ENCODE measurements at regions not wholly inside any gene's neighbourhood (a gene's known extent, or its start where the extent isn't known, plus 50 kb on each side); places are given as distances from the start of the nearest gene placed in this dataset.

DNA sequence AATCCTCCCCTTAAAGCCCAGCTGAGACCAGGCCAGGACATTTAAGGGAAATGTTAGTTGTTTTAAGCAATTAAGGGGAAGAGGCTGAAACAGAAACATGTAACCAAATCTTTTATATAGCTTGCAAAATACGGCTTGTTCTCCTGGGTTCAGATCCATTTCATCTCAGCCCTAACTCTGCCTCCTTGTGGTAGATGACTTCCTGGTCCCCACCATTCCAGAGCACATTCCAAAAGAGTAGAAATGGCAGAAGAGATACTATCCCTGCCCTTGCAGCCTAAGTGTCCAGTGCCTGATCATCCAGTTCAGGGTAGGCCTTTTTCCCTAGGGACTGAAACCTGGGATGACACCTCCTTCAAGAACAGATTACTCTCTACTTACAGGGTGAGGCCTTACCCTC, 266.2 kb upstream of the VEPH1 start:
- TF ChIP-seq, protein P1, sequence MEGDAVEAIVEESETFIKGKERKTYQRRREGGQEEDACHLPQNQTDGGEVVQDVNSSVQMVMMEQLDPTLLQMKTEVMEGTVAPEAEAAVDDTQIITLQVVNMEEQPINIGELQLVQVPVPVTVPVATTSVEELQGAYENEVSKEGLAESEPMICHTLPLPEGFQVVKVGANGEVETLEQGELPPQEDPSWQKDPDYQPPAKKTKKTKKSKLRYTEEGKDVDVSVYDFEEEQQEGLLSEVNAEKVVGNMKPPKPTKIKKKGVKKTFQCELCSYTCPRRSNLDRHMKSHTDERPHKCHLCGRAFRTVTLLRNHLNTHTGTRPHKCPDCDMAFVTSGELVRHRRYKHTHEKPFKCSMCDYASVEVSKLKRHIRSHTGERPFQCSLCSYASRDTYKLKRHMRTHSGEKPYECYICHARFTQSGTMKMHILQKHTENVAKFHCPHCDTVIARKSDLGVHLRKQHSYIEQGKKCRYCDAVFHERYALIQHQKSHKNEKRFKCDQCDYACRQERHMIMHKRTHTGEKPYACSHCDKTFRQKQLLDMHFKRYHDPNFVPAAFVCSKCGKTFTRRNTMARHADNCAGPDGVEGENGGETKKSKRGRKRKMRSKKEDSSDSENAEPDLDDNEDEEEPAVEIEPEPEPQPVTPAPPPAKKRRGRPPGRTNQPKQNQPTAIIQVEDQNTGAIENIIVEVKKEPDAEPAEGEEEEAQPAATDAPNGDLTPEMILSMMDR (conservative IDR thresholded peaks at IDR 0.05; ENCODE audit: low read length), result no peak
- no peak for DNase-seq (ENCODE audit: low read depth)
- no peak overlapping the region for H3K4me3 ChIP-seq (ENCODE audit: low read length)

DNA sequence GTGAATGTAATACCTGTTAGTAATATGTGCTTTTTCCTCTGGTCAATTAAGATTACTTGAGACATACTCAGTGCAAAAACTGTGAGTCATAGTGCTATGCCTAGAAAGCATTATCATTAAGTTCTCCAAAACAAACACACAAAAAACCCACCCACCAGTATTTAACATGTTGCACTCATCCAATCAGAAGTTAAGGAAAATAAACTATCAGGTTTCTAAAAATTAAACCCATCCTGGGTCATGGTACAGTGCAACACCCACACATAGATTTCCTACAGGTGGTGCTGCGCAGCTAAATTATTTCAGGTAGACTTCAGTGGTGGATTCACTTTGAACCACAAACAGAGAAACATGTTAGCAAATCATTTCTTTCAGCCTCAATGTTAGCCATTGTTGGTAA, 264.4 kb upstream of the VEPH1 start:
- TF ChIP-seq, protein P1 (conservative IDR thresholded peaks at IDR 0.05; ENCODE audit: low read length), result no peak

DNA sequence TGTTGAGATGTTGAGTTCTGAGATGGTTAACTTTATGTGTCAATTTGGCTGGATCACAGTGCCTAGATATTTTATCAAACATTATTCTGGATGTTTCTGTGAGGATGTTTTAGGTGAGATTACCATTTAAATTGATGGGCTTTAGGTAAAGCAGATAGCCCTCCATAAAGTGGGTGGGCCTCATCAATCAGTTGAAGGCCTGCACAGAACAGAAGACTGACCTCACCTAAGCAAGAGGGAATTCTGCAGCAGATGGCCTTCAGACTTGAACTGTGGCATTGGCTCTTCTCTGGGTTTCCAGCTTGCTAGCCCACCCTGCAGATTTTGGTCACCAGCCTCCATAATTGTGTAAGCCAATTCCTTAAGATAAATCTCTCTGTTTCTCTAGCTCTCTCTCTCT, 260.4 kb upstream of the VEPH1 start:
- TF ChIP-seq, protein P1 (conservative IDR thresholded peaks at IDR 0.05; ENCODE audit: low read length), result no peak
- no peak overlapping the region for H3K4me3 ChIP-seq (ENCODE audit: low read length)
- no peak for DNase-seq (ENCODE audit: low read depth)

More for the DNA sequence above, 264.4 kb upstream of the VEPH1 start:
- DNase-seq (ENCODE audit: low read depth), result no peak
- H3K4me3 ChIP-seq (ENCODE audit: low read length), result no peak overlapping the region

DNA sequence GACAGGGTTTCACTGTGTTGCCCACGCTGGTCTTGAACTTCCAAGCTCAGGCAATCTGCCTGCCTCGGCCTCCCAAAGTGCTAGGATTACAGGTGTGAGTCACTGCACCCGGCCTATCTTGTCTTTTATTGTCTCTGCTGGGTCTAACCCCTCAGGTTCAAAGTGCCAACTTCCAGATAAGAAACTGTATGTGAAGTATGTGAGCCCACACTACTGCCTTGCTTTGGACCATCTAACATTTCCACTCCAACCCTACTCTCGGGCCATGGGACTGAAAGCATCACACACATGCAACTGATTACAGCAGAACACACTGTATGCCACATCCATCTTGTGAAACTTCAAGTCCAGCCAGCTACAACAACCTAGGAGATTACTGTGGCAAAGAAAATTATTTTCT, 256.1 kb upstream of the VEPH1 start:
- TF ChIP-seq, protein P1 (conservative IDR thresholded peaks at IDR 0.05; ENCODE audit: low read length), result no peak
- DNase-seq (ENCODE audit: low read depth), result peak; percentile 17
- no peak overlapping the region for H3K4me3 ChIP-seq (ENCODE audit: low read length)

DNA sequence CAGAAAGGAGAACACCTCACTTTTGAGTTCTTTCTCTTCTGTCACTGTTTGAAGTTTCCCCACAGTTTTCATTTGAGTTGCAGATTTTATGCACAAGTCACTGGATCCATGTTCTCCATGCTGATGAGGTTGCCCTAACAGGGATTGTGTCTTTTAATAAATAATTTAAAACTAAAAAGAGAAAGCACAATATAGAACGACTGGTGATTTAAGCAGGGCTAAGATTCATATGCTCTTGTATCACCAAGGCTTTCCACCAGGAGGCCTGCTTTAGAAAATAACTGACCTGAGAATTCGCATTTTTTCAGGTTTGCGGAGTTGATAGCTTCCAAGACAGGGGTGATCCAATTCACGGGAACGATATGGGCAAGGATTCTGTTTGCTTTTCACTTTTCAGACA, 252.0 kb upstream of the VEPH1 start:
- TF ChIP-seq, protein P1 (conservative IDR thresholded peaks at IDR 0.05; ENCODE audit: low read length), result peak; percentile 29
- no peak for DNase-seq (ENCODE audit: low read depth)
- H3K4me3 ChIP-seq (ENCODE audit: low read length), result no peak overlapping the region

DNA sequence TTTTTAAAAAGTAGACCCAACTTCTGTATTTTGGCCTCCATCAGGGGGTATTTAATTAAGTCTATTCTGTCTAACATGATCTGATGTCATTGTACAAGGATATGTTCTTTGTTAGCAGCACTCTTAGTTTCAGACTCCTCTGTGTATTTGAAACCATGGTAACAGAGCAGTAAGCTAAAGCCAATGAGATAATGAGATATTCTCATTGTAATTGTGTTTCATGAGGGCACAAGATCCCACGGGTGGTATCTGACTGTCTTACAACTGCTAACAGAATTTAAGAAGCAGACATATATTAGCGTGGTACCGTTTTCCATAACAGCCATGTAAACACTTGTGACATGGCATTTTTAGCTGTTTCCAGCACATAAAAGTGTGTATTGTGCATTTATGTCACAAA, 251.2 kb upstream of the VEPH1 start:
- H3K4me3 ChIP-seq (ENCODE audit: low read length), result no peak overlapping the region
- TF ChIP-seq, protein P1 (conservative IDR thresholded peaks at IDR 0.05; ENCODE audit: low read length), result no peak
- DNase-seq (ENCODE audit: low read depth), result peak; percentile 42

DNA sequence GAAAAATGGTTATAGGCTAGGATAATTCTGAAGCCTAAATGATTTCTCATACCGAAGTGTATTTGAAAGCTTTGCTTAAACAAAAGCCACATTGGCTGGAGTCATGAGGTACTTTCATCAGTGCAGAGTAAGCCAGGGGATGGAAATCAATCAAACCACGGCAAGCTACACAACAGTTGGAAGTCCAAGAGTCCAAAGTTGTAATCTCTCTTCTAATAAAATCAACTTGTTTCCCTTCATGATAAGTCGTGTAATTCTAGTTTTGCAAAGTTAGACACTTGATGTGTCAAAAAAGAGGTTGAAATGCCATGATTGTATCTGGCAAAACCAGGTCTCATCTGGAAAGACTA, 250.5 kb upstream of the VEPH1 start:
- peak; percentile 26 for DNase-seq (ENCODE audit: low read depth)
- TF ChIP-seq, protein P1 (conservative IDR thresholded peaks at IDR 0.05; ENCODE audit: low read length), result no peak
- no peak overlapping the region for H3K4me3 ChIP-seq (ENCODE audit: low read length)
